ENCODE measurements at regions not wholly inside any gene's neighbourhood (a gene's known extent, or its start where the extent isn't known, plus 50 kb on each side); places are given as distances from the start of the nearest gene placed in this dataset.

- DNase-seq: no peak
- H3K27ac ChIP-seq (ENCODE audit: low read length): no peak overlapping the region
- H3K79me2 ChIP-seq (ENCODE audit: insufficient read depth, low read length): no peaks in the 10 kb centered on the region
- H2AFZ ChIP-seq (ENCODE audit: low read depth, low read length): no peak overlapping the region
- H3K36me3 ChIP-seq (ENCODE audit: insufficient read depth, low read length): no peaks in the 10 kb centered on the region
- ATAC-seq (ENCODE audit: insufficient read depth, low read depth): no peak
- H3K4me2 ChIP-seq (ENCODE audit: insufficient read depth, low read length): no peak overlapping the region
- H3K27me3 ChIP-seq (ENCODE audit: insufficient read depth, low read length, poor library complexity): no peaks in the 10 kb centered on the region
- TF ChIP-seq CTCF (IDR thresholded peaks at IDR 0.05; ENCODE audit: borderline replicate concordance, extremely low read depth, low read length, poor library complexity, severe bottlenecking) (no peak), EZH2 (IDR thresholded peaks at IDR 0.05; ENCODE audit: borderline replicate concordance, low read depth, low read length, severe bottlenecking) (no peak)
- H3K4me1 ChIP-seq (ENCODE audit: insufficient read depth, low read length): no peaks in the 10 kb centered on the region
- H3K9me3 ChIP-seq (ENCODE audit: insufficient read depth, low read length, severe bottlenecking): no peaks in the 10 kb centered on the region
- H3K9ac ChIP-seq (ENCODE audit: low read depth, low read length): no peak overlapping the region
- no peaks in the 10 kb centered on the region for H4K20me1 ChIP-seq (ENCODE audit: insufficient read depth, low read length)
- H3K4me3 ChIP-seq (ENCODE audit: low read depth in 1 of 2, low read length in 2 of 2): no peak overlapping the region
Observed at GRCh38 chr6:23435798-23436197, 690.2 kb upstream of the NRSN1 start.

GRCh38 chr6:23441808-23442461, 684.1 kb upstream of the NRSN1 start:
- ATAC-seq (ENCODE audit: insufficient read depth, low read depth) (no peak), DNase-seq (no peak)
- Histone ChIP-seq H3K9ac (ENCODE audit: low read depth, low read length) (no peak overlapping the region), H3K27ac (ENCODE audit: low read length) (no peak overlapping the region), H3K9me3 (ENCODE audit: insufficient read depth, low read length, severe bottlenecking) (no peaks in the 10 kb centered on the region), H2AFZ (ENCODE audit: low read depth, low read length) (no peak overlapping the region), H3K4me2 (ENCODE audit: insufficient read depth, low read length) (no peak overlapping the region), H3K79me2 (ENCODE audit: insufficient read depth, low read length) (no peaks in the 10 kb centered on the region), H3K4me1 (ENCODE audit: insufficient read depth, low read length) (no peaks in the 10 kb centered on the region), H3K4me3 (ENCODE audit: low read depth in 1 of 2, low read length in 2 of 2) (no peak overlapping the region), H3K36me3 (ENCODE audit: insufficient read depth, low read length) (no peaks in the 10 kb centered on the region), H4K20me1 (ENCODE audit: insufficient read depth, low read length) (no peaks in the 10 kb centered on the region), H3K27me3 (ENCODE audit: insufficient read depth, low read length, poor library complexity) (no peaks in the 10 kb centered on the region)
- TF ChIP-seq CTCF (IDR thresholded peaks at IDR 0.05; ENCODE audit: borderline replicate concordance, extremely low read depth, low read length, poor library complexity, severe bottlenecking): no peak
- TF ChIP-seq EZH2 (IDR thresholded peaks at IDR 0.05; ENCODE audit: borderline replicate concordance, low read depth, low read length, severe bottlenecking): no peak

- H3K4me2 ChIP-seq (ENCODE audit: insufficient read depth, low read length): no peak overlapping the region
- TF ChIP-seq EZH2 (IDR thresholded peaks at IDR 0.05; ENCODE audit: borderline replicate concordance, low read depth, low read length, severe bottlenecking) (no peak), CTCF (IDR thresholded peaks at IDR 0.05; ENCODE audit: borderline replicate concordance, extremely low read depth, low read length, poor library complexity, severe bottlenecking) (no peak)
- no peaks in the 10 kb centered on the region for H3K9me3 ChIP-seq (ENCODE audit: insufficient read depth, low read length, severe bottlenecking)
- no peaks in the 10 kb centered on the region for H3K36me3 ChIP-seq (ENCODE audit: insufficient read depth, low read length)
- no peak overlapping the region for H2AFZ ChIP-seq (ENCODE audit: low read depth, low read length)
- no peaks in the 10 kb centered on the region for H3K27me3 ChIP-seq (ENCODE audit: insufficient read depth, low read length, poor library complexity)
- no peaks in the 10 kb centered on the region for H4K20me1 ChIP-seq (ENCODE audit: insufficient read depth, low read length)
- DNase-seq (no peak), ATAC-seq (ENCODE audit: insufficient read depth, low read depth) (no peak)
- no peak overlapping the region for H3K27ac ChIP-seq (ENCODE audit: low read length)
- no peaks in the 10 kb centered on the region for H3K4me1 ChIP-seq (ENCODE audit: insufficient read depth, low read length)
- H3K4me3 ChIP-seq (ENCODE audit: low read depth in 1 of 2, low read length in 2 of 2): no peak overlapping the region
- H3K79me2 ChIP-seq (ENCODE audit: insufficient read depth, low read length): no peaks in the 10 kb centered on the region
- H3K9ac ChIP-seq (ENCODE audit: low read depth, low read length): no peak overlapping the region
Observed at GRCh38 chr6:23445157-23445710, 680.8 kb upstream of the NRSN1 start.

Measured in DND-41 (cell line).